MM.1S (cell line): ENCODE measurements at regions not wholly inside any gene's neighbourhood (a gene's known extent, or its start where the extent isn't known, plus 50 kb on each side); places are given as distances from the start of the nearest gene placed in this dataset.

Source experiments
- CTCF ChIP-seq: fragments of 300-600 bp; sonication (generic); IDR thresholded peaks from 2 replicates; pipeline ENCODE4 v1.5.1; 2016; ENCODE audit warnings: antibody characterized with exemption, low read length, mixed read lengths
- EZH2 ChIP-seq: fragments of 300-600 bp; sonication (generic); optimal IDR thresholded peaks from 2 replicates; pipeline ENCODE3; 2017; ENCODE audit warnings: low read depth, mild to moderate bottlenecking, antibody characterized with exemption, low read length, mixed read lengths
- EZH2phosphoT487 ChIP-seq: fragments of 300-600 bp; sonication (generic); IDR thresholded peaks from 2 replicates; pipeline ENCODE4 v1.6.1; 2018; ENCODE audit warnings: antibody characterized with exemption, low read length

- TF ChIP-seq CTCF (no peak), EZH2phosphoT487 (no peak), EZH2 (no peak)
Measured at GRCh38 chr21:28617300-28617699, 375.4 kb downstream of the LTN1 start.
